Endodermal cell (in vitro differentiated cells): ENCODE measurements at regions not wholly inside any gene's neighbourhood (a gene's known extent, or its start where the extent isn't known, plus 50 kb on each side); places are given as distances from the start of the nearest gene placed in this dataset.

Experiments used
- DNase-seq: peaks from one replicate; pipeline ENCODE4 v3.0.0-alpha.2; 2017
- H3K27ac ChIP-seq: 2 replicates; pipeline ENCODE4 v1.5.1; 2013; ENCODE audit warnings: mild to moderate bottlenecking, low read depth, low read length, moderate library complexity
- H3K27me3 ChIP-seq: 2 replicates; pipeline ENCODE4 v1.6.1; 2013; ENCODE audit warnings: mild to moderate bottlenecking, low read length, moderate library complexity; ENCODE audit not compliant: insufficient read depth, control insufficient read depth, poor library complexity, severe bottlenecking
- H3K36me3 ChIP-seq: 2 replicates; pipeline ENCODE4 v1.7.0; 2013; ENCODE audit warnings: mild to moderate bottlenecking, low read length, moderate library complexity; ENCODE audit not compliant: control insufficient read depth, insufficient read depth
- H3K4me1 ChIP-seq: one replicate; pipeline ENCODE4 v1.7.0; 2013; ENCODE audit warnings: low read length; ENCODE audit not compliant: control insufficient read depth, insufficient read depth
- H3K4me3 ChIP-seq: 2 replicates; pipeline ENCODE4 v1.5.1; 2013; ENCODE audit warnings: mild to moderate bottlenecking, low read length, moderate library complexity
- H3K9ac ChIP-seq: 2 replicates; pipeline ENCODE4 v1.6.1; 2013; ENCODE audit warnings: mild to moderate bottlenecking, low read length, moderate library complexity; ENCODE audit not compliant: poor library complexity, severe bottlenecking; ENCODE audit errors: extremely low read depth
- H3K9me3 ChIP-seq: 2 replicates; pipeline ENCODE4 v1.6.1; 2013; ENCODE audit warnings: mild to moderate bottlenecking, low read length, moderate library complexity; ENCODE audit not compliant: control insufficient read depth
- H3K27ac Mint-ChIP-seq: 2 replicates; pipeline ENCODE4 v1.8.0; 2020; ENCODE audit warnings: mixed read lengths
- H3K27me3 Mint-ChIP-seq: 2 replicates; pipeline ENCODE4 v1.8.0; 2021; ENCODE audit warnings: mild to moderate bottlenecking, mixed read lengths; ENCODE audit not compliant: insufficient read depth
- H3K36me3 Mint-ChIP-seq: 2 replicates; pipeline ENCODE4 v1.8.0; 2020; ENCODE audit warnings: low read depth, mixed read lengths
- H3K4me1 Mint-ChIP-seq: 2 replicates; pipeline ENCODE4 v1.8.0; 2020; ENCODE audit warnings: mixed read lengths
- H3K4me3 Mint-ChIP-seq: 2 replicates; pipeline ENCODE4 v1.8.0; 2020; ENCODE audit warnings: mild to moderate bottlenecking, moderate library complexity, mixed read lengths
- H3K9me3 Mint-ChIP-seq: 2 replicates; pipeline ENCODE4 v1.8.0; 2020; ENCODE audit warnings: mild to moderate bottlenecking, mixed read lengths
- WGBS, 2 experiments: methylation state at CpG; one replicate each; pipeline versions ENCODE4 v1.1.5 to v1.1.7; 2013; ENCODE audit warnings: missing lambda C conversion rate in 2 of 2, mixed read lengths in 1 of 2; ENCODE audit not compliant: insufficient coverage in 1 of 2, insufficient read length in 1 of 2; 5-methylcytosine and 5-hydroxymethylcytosine counted together
- TF ChIP-seq, protein P1 (sequence below): fragments of 200-600 bp; sonication (generic); conservative IDR thresholded peaks from 2 replicates; pipeline ENCODE4 v1.5.0; 2021; ENCODE audit warnings: antibody characterized with exemption, mild to moderate bottlenecking

DNA sequence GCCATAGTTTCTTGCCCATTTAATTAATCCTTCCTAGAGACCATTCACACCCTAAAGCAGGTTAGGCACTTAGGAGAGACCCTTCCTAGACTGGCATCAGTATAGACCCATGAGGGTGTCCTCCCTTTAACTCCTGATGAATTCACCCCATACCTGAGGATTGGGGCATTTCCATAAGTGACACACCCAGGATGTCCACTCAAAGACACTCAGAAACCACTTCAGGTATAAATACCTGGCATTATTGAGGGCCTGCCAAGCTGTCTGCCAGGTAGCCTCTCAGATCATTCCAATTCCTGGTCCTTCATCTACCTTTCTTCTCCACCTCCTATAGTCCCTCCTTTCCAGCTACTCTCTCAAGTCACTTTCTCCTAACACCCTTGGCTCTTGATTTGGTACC is 57.5 kb upstream of the SLC14A2 start:
- peaks cover 3% of the 10 kb centered on the region for H3K4me1 ChIP-seq
- Mint-ChIP-seq H3K9me3 (peaks cover 6% of the 10 kb centered on the region), H3K36me3 (peaks cover 1% of the 10 kb centered on the region), H3K4me3 (no peak overlapping the region), H3K4me1 (peaks cover 11% of the 10 kb centered on the region), H3K27me3 (no peaks in the 10 kb centered on the region), H3K27ac (no peak overlapping the region)
- TF ChIP-seq, protein P1, sequence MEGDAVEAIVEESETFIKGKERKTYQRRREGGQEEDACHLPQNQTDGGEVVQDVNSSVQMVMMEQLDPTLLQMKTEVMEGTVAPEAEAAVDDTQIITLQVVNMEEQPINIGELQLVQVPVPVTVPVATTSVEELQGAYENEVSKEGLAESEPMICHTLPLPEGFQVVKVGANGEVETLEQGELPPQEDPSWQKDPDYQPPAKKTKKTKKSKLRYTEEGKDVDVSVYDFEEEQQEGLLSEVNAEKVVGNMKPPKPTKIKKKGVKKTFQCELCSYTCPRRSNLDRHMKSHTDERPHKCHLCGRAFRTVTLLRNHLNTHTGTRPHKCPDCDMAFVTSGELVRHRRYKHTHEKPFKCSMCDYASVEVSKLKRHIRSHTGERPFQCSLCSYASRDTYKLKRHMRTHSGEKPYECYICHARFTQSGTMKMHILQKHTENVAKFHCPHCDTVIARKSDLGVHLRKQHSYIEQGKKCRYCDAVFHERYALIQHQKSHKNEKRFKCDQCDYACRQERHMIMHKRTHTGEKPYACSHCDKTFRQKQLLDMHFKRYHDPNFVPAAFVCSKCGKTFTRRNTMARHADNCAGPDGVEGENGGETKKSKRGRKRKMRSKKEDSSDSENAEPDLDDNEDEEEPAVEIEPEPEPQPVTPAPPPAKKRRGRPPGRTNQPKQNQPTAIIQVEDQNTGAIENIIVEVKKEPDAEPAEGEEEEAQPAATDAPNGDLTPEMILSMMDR, result no peak
- no peak overlapping the region for H3K9ac ChIP-seq
- H3K27me3 ChIP-seq, result no peaks in the 10 kb centered on the region
- no peak for DNase-seq
- no peak overlapping the region for H3K4me3 ChIP-seq
- H3K36me3 ChIP-seq, result no peaks in the 10 kb centered on the region
- H3K27ac ChIP-seq, result no peak overlapping the region
- no peaks in the 10 kb centered on the region for H3K9me3 ChIP-seq

DNA sequence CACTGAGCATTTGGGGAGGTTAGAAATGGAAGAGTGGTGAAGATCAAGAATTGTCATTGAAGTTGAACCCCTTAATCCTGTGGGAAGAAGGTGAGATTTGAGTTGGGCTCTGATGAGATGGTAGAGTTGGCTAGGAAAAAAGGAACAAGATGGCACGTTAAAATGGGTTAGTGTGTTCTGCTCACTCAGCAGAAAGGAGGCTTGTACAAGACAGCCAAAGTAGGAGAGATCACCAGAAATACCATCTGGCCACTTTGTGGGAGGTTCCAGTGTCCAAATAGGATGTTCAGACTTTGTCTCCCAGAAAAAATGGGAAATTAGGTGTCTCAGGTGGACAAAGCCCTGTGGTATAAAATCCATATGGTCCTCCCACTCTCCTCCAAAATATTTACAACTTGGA is 56.0 kb upstream of the SLC14A2 start:
- Mint-ChIP-seq H3K36me3 (peaks cover 1% of the 10 kb centered on the region), H3K4me3 (no peak overlapping the region), H3K4me1 (peaks cover 13% of the 10 kb centered on the region), H3K27me3 (no peaks in the 10 kb centered on the region), H3K27ac (no peak overlapping the region), H3K9me3 (peaks cover 6% of the 10 kb centered on the region)
- TF ChIP-seq, protein P1, result no peak
- peaks cover 4% of the 10 kb centered on the region for H3K4me1 ChIP-seq
- H3K36me3 ChIP-seq, result no peaks in the 10 kb centered on the region
- no peaks in the 10 kb centered on the region for H3K9me3 ChIP-seq
- DNase-seq, result no peak
- H3K27ac ChIP-seq, result no peak overlapping the region
- H3K27me3 ChIP-seq, result no peaks in the 10 kb centered on the region
- H3K9ac ChIP-seq, result no peak overlapping the region
- WGBS, 2 experiments, result 83 to 100% methylated on average over 1 of the region's 1 CpG
- no peak overlapping the region for H3K4me3 ChIP-seq

DNA sequence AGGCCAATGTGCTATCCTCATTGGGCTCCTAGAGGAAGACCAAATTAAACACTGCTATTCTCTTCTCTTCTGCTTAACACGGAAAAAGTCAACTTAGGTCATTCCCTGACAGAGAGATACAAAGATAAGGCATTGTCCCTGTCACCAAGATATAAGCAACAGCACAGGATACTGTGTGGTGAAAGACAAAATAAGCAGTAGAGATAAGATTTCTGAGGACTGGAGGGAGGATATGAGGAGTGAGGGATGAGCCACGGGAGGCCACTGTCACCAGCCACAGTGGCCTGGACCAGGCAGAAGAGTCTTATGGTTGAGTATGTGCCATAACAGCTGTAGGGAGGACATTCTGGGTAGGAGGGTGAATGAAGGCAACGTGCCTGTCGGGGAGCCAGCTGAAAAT is 54.4 kb upstream of the SLC14A2 start:
- DNase-seq, result no peak
- Histone ChIP-seq H3K4me3 (no peak overlapping the region), H3K9ac (no peak overlapping the region), H3K36me3 (no peaks in the 10 kb centered on the region), H3K4me1 (peaks cover 10% of the 10 kb centered on the region), H3K27me3 (no peaks in the 10 kb centered on the region), H3K9me3 (no peaks in the 10 kb centered on the region), H3K27ac (no peak overlapping the region)
- TF ChIP-seq, protein P1, result no peak
- H3K4me1 Mint-ChIP-seq, result peaks cover 18% of the 10 kb centered on the region
- no peak overlapping the region for H3K4me3 Mint-ChIP-seq
- WGBS, 2 experiments, result 84 to 85% methylated on average over 4 of the region's 4 CpGs
- H3K27me3 Mint-ChIP-seq, result peaks cover 4% of the 10 kb centered on the region
- H3K27ac Mint-ChIP-seq, result no peak overlapping the region
- peaks cover 1% of the 10 kb centered on the region for H3K36me3 Mint-ChIP-seq
- peaks cover 6% of the 10 kb centered on the region for H3K9me3 Mint-ChIP-seq
